Thyroid gland (tissue), 4 donors: ENCODE measurements at regions not wholly inside any gene's neighbourhood (a gene's known extent, or its start where the extent isn't known, plus 50 kb on each side); places are given as distances from the start of the nearest gene placed in this dataset.

Experiments
- DNase-seq, 2 donors: peaks; one replicate each; pipeline ENCODE4 v3.0.0-alpha.2; 2019
- H3K27ac ChIP-seq, 3 donors: fragments of 200-600 bp; sonication (generic); 1 replicate in 2 of 3; 2 replicates in 1 of 3; pipeline ENCODE4 v1.5.1; 2016 to 2019; ENCODE audit warnings: mild to moderate bottlenecking in 1 of 3, moderate library complexity in 1 of 3
- H3K27me3 ChIP-seq: fragments of 200-600 bp; sonication (generic); one replicate; pipeline ENCODE4 v1.5.1; 2019
- H3K36me3 ChIP-seq, 2 donors: fragments of 200-600 bp; sonication (generic); one replicate each; pipeline ENCODE4 v1.5.1; 2016 to 2019
- H3K4me1 ChIP-seq, 2 donors: fragments of 200-600 bp; sonication (generic); one replicate each; pipeline ENCODE4 v1.5.1; 2017 to 2019
- H3K4me3 ChIP-seq, 3 donors: fragments of 200-600 bp; sonication (generic); replicated peaks in 1 of 3; 1 replicate in 2 of 3; 2 replicates in 1 of 3; pipeline ENCODE4 v1.5.1; 2016; ENCODE audit warnings: mild to moderate bottlenecking in 1 of 3
- H3K9me3 ChIP-seq: fragments of 200-600 bp; sonication (generic); one replicate; pipeline ENCODE4 v1.5.1; 2017
- CTCF ChIP-seq, 6 experiments: fragments of 200-600 bp in 3 of 6; fragments of 450-650 bp in 3 of 6; sonication (generic) in 3 of 6; IDR thresholded peaks; one replicate each; pipeline ENCODE4 v1.5.1; 2016 to 2019; ENCODE audit warnings: antibody characterized with exemption in 6 of 6, mild to moderate bottlenecking in 2 of 6, inconsistent platforms in 1 of 6, moderate library complexity in 1 of 6
- POLR2A ChIP-seq, 2 donors: fragments of 450-650 bp; IDR thresholded peaks; one replicate each; pipeline ENCODE4 v1.6.1; 2017; ENCODE audit warnings: antibody characterized with exemption in 2 of 2, mild to moderate bottlenecking in 2 of 2, moderate library complexity in 1 of 2
- WGBS, 2 donors: methylation state at CpG; one replicate each; pipeline ENCODE4 v1.1.5; 2017; 5-methylcytosine and 5-hydroxymethylcytosine counted together
- intact Hi-C: fragments of 100-400 bp; cut with DNase I; formaldehyde crosslinking; loops from one replicate; pipeline ENCODE4 v1.15.1; 2023

GRCh38 chr10:88122145-88122544 lies 258.7 kb downstream of the PTEN start:
- H3K27ac ChIP-seq: no peak overlapping the region
- H3K27me3 ChIP-seq: no peaks in the 10 kb centered on the region
- H3K36me3 ChIP-seq: no peaks in the 10 kb centered on the region
- H3K4me1 ChIP-seq: peaks cover 0 to 14% of the 10 kb centered on the region in 2 donors
- no peak for DNase-seq
- no peak overlapping the region for H3K4me3 ChIP-seq
- intact Hi-C loops: no loop called here
- H3K9me3 ChIP-seq: no peaks in the 10 kb centered on the region
- 84 to 90% methylated on average over 7 of the region's 7 CpGs for WGBS, 2 donors
- TF ChIP-seq POLR2A (IDR thresholded peaks at IDR 0.05): no peak

- WGBS, 2 donors: 94 to 100% methylated on average over 4 of the region's 4 CpGs
- H3K27me3 ChIP-seq: no peaks in the 10 kb centered on the region
- H3K27ac ChIP-seq: no peak overlapping the region
- peaks cover 0 to 14% of the 10 kb centered on the region in 2 donors for H3K4me1 ChIP-seq
- TF ChIP-seq POLR2A (IDR thresholded peaks at IDR 0.05): no peak
- TF ChIP-seq CTCF (IDR thresholded peaks at IDR 0.05): no peak
- no peaks in the 10 kb centered on the region for H3K9me3 ChIP-seq
- DNase-seq: no peak
- H3K4me3 ChIP-seq: no peak overlapping the region
- no peaks in the 10 kb centered on the region for H3K36me3 ChIP-seq
- intact Hi-C loops: no loop called here
Measured at GRCh38 chr10:88122576-88122975, 259.2 kb downstream of the PTEN start.

GRCh38 chr10:88125766-88126165 lies 262.3 kb downstream of the PTEN start:
- WGBS, 2 donors: 87 to 96% methylated on average over 1 of the region's 1 CpG
- no peaks in the 10 kb centered on the region for H3K9me3 ChIP-seq
- H3K36me3 ChIP-seq: no peaks in the 10 kb centered on the region
- no peak overlapping the region for H3K4me3 ChIP-seq
- H3K4me1 ChIP-seq: peaks cover 0 to 10% of the 10 kb centered on the region in 2 donors
- H3K27ac ChIP-seq: no peak overlapping the region
- no peaks in the 10 kb centered on the region for H3K27me3 ChIP-seq
- intact Hi-C loops: no loop called here
- TF ChIP-seq POLR2A (IDR thresholded peaks at IDR 0.05) (no peak), CTCF (IDR thresholded peaks at IDR 0.05) (no peak)
- peak; percentile 18 for DNase-seq

GRCh38 chr10:88126699-88127098 lies 263.3 kb downstream of the PTEN start:
- H3K4me3 ChIP-seq: no peak overlapping the region

GRCh38 chr10:88127269-88127668 lies 263.8 kb downstream of the PTEN start:
- Histone ChIP-seq H3K27me3 (no peaks in the 10 kb centered on the region), H3K36me3 (no peaks in the 10 kb centered on the region), H3K27ac (no peak overlapping the region), H3K4me3 (no peak overlapping the region), H3K9me3 (no peaks in the 10 kb centered on the region), H3K4me1 (peaks cover 4 to 15% of the 10 kb centered on the region in 2 donors)
- 73 to 89% methylated on average over 2 of the region's 2 CpGs for WGBS, 2 donors
- DNase-seq: no peak
- no peak for TF ChIP-seq POLR2A (IDR thresholded peaks at IDR 0.05)
- TF ChIP-seq CTCF (IDR thresholded peaks at IDR 0.05): no peak
- intact Hi-C loops: no loop called here

More at GRCh38 chr10:88126699-88127098, 263.3 kb downstream of the PTEN start:
- intact Hi-C loops: no loop called here
- TF ChIP-seq POLR2A (IDR thresholded peaks at IDR 0.05) (no peak), CTCF (IDR thresholded peaks at IDR 0.05) (no peak)
- no peaks in the 10 kb centered on the region for H3K36me3 ChIP-seq
- no peaks in the 10 kb centered on the region for H3K27me3 ChIP-seq
- 89 to 92% methylated on average over 1 of the region's 1 CpG for WGBS, 2 donors
- H3K4me1 ChIP-seq: peaks cover 0 to 12% of the 10 kb centered on the region in 2 donors
- no peaks in the 10 kb centered on the region for H3K9me3 ChIP-seq
- no peak for DNase-seq
- no peak overlapping the region for H3K27ac ChIP-seq

GRCh38 chr10:88127766-88128165 lies 264.3 kb downstream of the PTEN start:
- Histone ChIP-seq H3K9me3 (no peaks in the 10 kb centered on the region), H3K4me1 (peaks cover 8 to 18% of the 10 kb centered on the region in 2 donors), H3K36me3 (no peaks in the 10 kb centered on the region), H3K4me3 (no peak overlapping the region), H3K27me3 (no peaks in the 10 kb centered on the region), H3K27ac (no peak overlapping the region)
- intact Hi-C loops: no loop called here
- 100% methylated on average over 1 of the region's 1 CpG for WGBS, 2 donors
- DNase-seq: no peak
- TF ChIP-seq POLR2A (IDR thresholded peaks at IDR 0.05): no peak
- no peak for TF ChIP-seq CTCF (IDR thresholded peaks at IDR 0.05)
